BLaER1 treated with 17β-estradiol and CSF1 and Interleukin-3, amounts not matched to agents 10 nM and 100 nM (cell line): ENCODE measurements at regions not wholly inside any gene's neighbourhood (a gene's known extent, or its start where the extent isn't known, plus 50 kb on each side); places are given as distances from the start of the nearest gene placed in this dataset.

Source experiments
- H3K27ac ChIP-seq, 11 experiments: shearing (Covaris generic); formaldehyde crosslinking; 2 replicates each; pipeline ENCODE4 v1.8.1; 2022
- H3K27me3 ChIP-seq, 11 experiments: shearing (Covaris generic); formaldehyde crosslinking; 2 replicates each; pipeline ENCODE4 v1.8.1; 2022
- H3K36me3 ChIP-seq, 11 experiments: shearing (Covaris generic); formaldehyde crosslinking; 2 replicates each; pipeline ENCODE4 v1.8.1; 2022
- H3K4me1 ChIP-seq, 10 experiments: shearing (Covaris generic); formaldehyde crosslinking; 2 replicates each; pipeline ENCODE4 v1.8.1; 2022
- H3K4me2 ChIP-seq, 11 experiments: shearing (Covaris generic); formaldehyde crosslinking; 2 replicates each; pipeline ENCODE4 v1.8.1; 2022
- H3K4me3 ChIP-seq, 10 experiments: shearing (Covaris generic); formaldehyde crosslinking; 2 replicates each; pipeline ENCODE4 v1.8.1; 2022
- H3K9ac ChIP-seq, 11 experiments: shearing (Covaris generic); formaldehyde crosslinking; 2 replicates each; pipeline ENCODE4 v1.8.1; 2022
- H3K9me3 ChIP-seq, 11 experiments: shearing (Covaris generic); formaldehyde crosslinking; replicated peaks in 1 of 11; 2 replicates each; pipeline ENCODE4 v1.8.1; 2022
- H4K20me1 ChIP-seq, 11 experiments: shearing (Covaris generic); formaldehyde crosslinking; 2 replicates each; pipeline ENCODE4 v1.8.1; 2022
- Cebpa-rat ChIP-seq, 11 experiments: shearing (Covaris generic); IDR thresholded peaks; 2 replicates each; pipeline ENCODE4 v1.8.1; 2022

GRCh38 chr15:70165716-70166284 lies 68.1 kb upstream of the TLE3 start:
- H4K20me1 ChIP-seq = peaks cover 0 to 9% (median 0%) of the 10 kb centered on the region in 11 experiments; a peak in 3 of 22 replicates
- H3K4me2 ChIP-seq = no peak overlapping the region
- no peak overlapping the region for H3K27ac ChIP-seq
- H3K27me3 ChIP-seq = peaks cover 0 to 6% (median 0%) of the 10 kb centered on the region in 11 experiments; a peak in 1 of 22 replicates
- peaks cover 0 to 6% (median 0%) of the 10 kb centered on the region in 11 experiments; a peak in 3 of 22 replicates for H3K9me3 ChIP-seq
- no peak overlapping the region for H3K9ac ChIP-seq
- H3K36me3 ChIP-seq = no peaks in the 10 kb centered on the region
- H3K4me1 ChIP-seq = peaks cover 0 to 5% (median 0%) of the 10 kb centered on the region in 10 experiments; a peak in 5 of 20 replicates
- H3K4me3 ChIP-seq = no peak overlapping the region
- TF ChIP-seq Cebpa-rat (IDR thresholded peaks at IDR 0.05) = no peak

- Histone ChIP-seq H3K27ac (no peak overlapping the region), H3K36me3 (no peaks in the 10 kb centered on the region), H3K4me2 (no peak overlapping the region), H3K9me3 (peaks cover 0 to 6% (median 0%) of the 10 kb centered on the region in 11 experiments; a peak in 3 of 22 replicates), H3K4me1 (peaks cover 0 to 12% (median 0%) of the 10 kb centered on the region in 10 experiments; a peak in 5 of 20 replicates), H3K9ac (no peak overlapping the region), H3K27me3 (peaks cover 0 to 6% (median 0%) of the 10 kb centered on the region in 11 experiments; a peak in 2 of 22 replicates), H3K4me3 (no peak overlapping the region), H4K20me1 (peaks cover 0 to 9% (median 0%) of the 10 kb centered on the region in 11 experiments; a peak in 3 of 22 replicates)
- no peak for TF ChIP-seq Cebpa-rat (IDR thresholded peaks at IDR 0.05)
These were observed 67.4 kb upstream of the TLE3 start for GRCh38 chr15:70164910-70165715.

- H3K9ac ChIP-seq = no peak overlapping the region
- peaks cover 0 to 9% (median 0%) of the 10 kb centered on the region in 11 experiments; a peak in 2 of 22 replicates for H4K20me1 ChIP-seq
- H3K4me3 ChIP-seq = no peak overlapping the region
- TF ChIP-seq Cebpa-rat (IDR thresholded peaks at IDR 0.05) = no peak
- H3K4me2 ChIP-seq = no peak overlapping the region
- H3K27me3 ChIP-seq = peaks cover 0 to 6% (median 0%) of the 10 kb centered on the region in 11 experiments; a peak in 2 of 22 replicates
- no peak overlapping the region for H3K27ac ChIP-seq
- peaks cover 0 to 6% (median 0%) of the 10 kb centered on the region in 11 experiments; a peak in 3 of 22 replicates for H3K9me3 ChIP-seq
- peaks cover 0 to 19% (median 0%) of the 10 kb centered on the region in 10 experiments; a peak in 5 of 20 replicates for H3K4me1 ChIP-seq
- H3K36me3 ChIP-seq = no peaks in the 10 kb centered on the region
These were observed 66.6 kb upstream of the TLE3 start for GRCh38 chr15:70164156-70164900.

GRCh38 chr15:70160803-70161565 lies 63.3 kb upstream of the TLE3 start:
- Histone ChIP-seq H3K27me3 (peaks cover 0 to 6% (median 0%) of the 10 kb centered on the region in 11 experiments; a peak in 3 of 22 replicates), H3K4me1 (peaks cover 0 to 21% (median 0%) of the 10 kb centered on the region in 10 experiments; a peak in 5 of 20 replicates), H3K9me3 (peaks cover 0 to 6% (median 0%) of the 10 kb centered on the region in 11 experiments; a peak in 3 of 22 replicates), H3K36me3 (no peaks in the 10 kb centered on the region), H3K4me3 (no peak overlapping the region), H3K4me2 (peak overlapping the region in 3 of 11 experiments; percentile 35 to 40 (median 38); a peak in 5 of 22 replicates), H4K20me1 (peaks cover 0 to 9% (median 0%) of the 10 kb centered on the region in 11 experiments; a peak in 2 of 22 replicates), H3K27ac (no peak overlapping the region), H3K9ac (0 out of 22 replicates have a peak overlapping the region, but pooled peaks of 1 of the 11 experiments have one; percentile 42)
- no peak for TF ChIP-seq Cebpa-rat (IDR thresholded peaks at IDR 0.05)

- Histone ChIP-seq H3K27me3 (peaks cover 0 to 6% (median 0%) of the 10 kb centered on the region in 11 experiments; a peak in 3 of 22 replicates), H3K27ac (no peak overlapping the region), H3K36me3 (no peaks in the 10 kb centered on the region), H4K20me1 (peaks cover 0 to 9% (median 0%) of the 10 kb centered on the region in 11 experiments; a peak in 3 of 22 replicates), H3K9ac (no peak overlapping the region), H3K9me3 (peaks cover 0 to 6% (median 0%) of the 10 kb centered on the region in 11 experiments; a peak in 3 of 22 replicates), H3K4me3 (no peak overlapping the region), H3K4me1 (peaks cover 0 to 21% (median 0%) of the 10 kb centered on the region in 10 experiments; a peak in 5 of 20 replicates), H3K4me2 (peak overlapping the region in 3 of 11 experiments; percentile 35 to 40 (median 38); a peak in 5 of 22 replicates)
- TF ChIP-seq Cebpa-rat (IDR thresholded peaks at IDR 0.05) = no peak
These were observed 62.5 kb upstream of the TLE3 start for GRCh38 chr15:70160267-70160666.

GRCh38 chr15:70159713-70160009 lies 61.9 kb upstream of the TLE3 start:
- H3K4me1 ChIP-seq = peaks cover 0 to 23% (median 0%) of the 10 kb centered on the region in 10 experiments; a peak in 5 of 20 replicates
- H3K27me3 ChIP-seq = peaks cover 0 to 6% (median 0%) of the 10 kb centered on the region in 11 experiments; a peak in 3 of 22 replicates
- no peak for TF ChIP-seq Cebpa-rat (IDR thresholded peaks at IDR 0.05)
- H3K4me2 ChIP-seq = peak overlapping the region in 1 of 11 experiments; percentile 1; a peak in 1 of 22 replicates
- no peak overlapping the region for H3K27ac ChIP-seq
- H3K9me3 ChIP-seq = peaks cover 0 to 6% (median 0%) of the 10 kb centered on the region in 11 experiments; a peak in 3 of 22 replicates
- H3K4me3 ChIP-seq = no peak overlapping the region
- peaks cover 0 to 10% (median 0%) of the 10 kb centered on the region in 11 experiments; a peak in 3 of 22 replicates for H4K20me1 ChIP-seq
- H3K36me3 ChIP-seq = no peaks in the 10 kb centered on the region
- H3K9ac ChIP-seq = no peak overlapping the region

GRCh38 chr15:70159001-70159712 lies 61.4 kb upstream of the TLE3 start:
- Histone ChIP-seq H4K20me1 (peaks cover 0 to 15% (median 0%) of the 10 kb centered on the region in 11 experiments; a peak in 4 of 22 replicates), H3K4me3 (no peak overlapping the region), H3K4me1 (peaks cover 0 to 28% (median 0%) of the 10 kb centered on the region in 10 experiments; a peak in 5 of 20 replicates), H3K27me3 (peaks cover 0 to 6% (median 0%) of the 10 kb centered on the region in 11 experiments; a peak in 3 of 22 replicates), H3K4me2 (0 out of 22 replicates have a peak overlapping the region, but pooled peaks of 1 of the 11 experiments have one; percentile 1), H3K27ac (no peak overlapping the region), H3K36me3 (no peaks in the 10 kb centered on the region), H3K9me3 (peaks cover 0 to 3% (median 0%) of the 10 kb centered on the region in 11 experiments; a peak in 3 of 22 replicates), H3K9ac (no peak overlapping the region)
- TF ChIP-seq Cebpa-rat (IDR thresholded peaks at IDR 0.05) = no peak
